HEK293T (cell line): ENCODE measurements at regions not wholly inside any gene's neighbourhood (a gene's known extent, or its start where the extent isn't known, plus 50 kb on each side); places are given as distances from the start of the nearest gene placed in this dataset.

ENCODE experiments used
- CTCF ChIA-PET: fragments of 350-600 bp; formaldehyde crosslinking; extraction: SDS; loops from one replicate; lab custom pipeline; 2021; ENCODE audit warnings: antibody characterized with exemption, inconsistent platforms; lab: Yijun Ruan, JAX
- POLR2A ChIA-PET: fragments of 350-600 bp; formaldehyde crosslinking; extraction: SDS; loops from one replicate; lab custom pipeline; 2020; ENCODE audit warnings: antibody characterized with exemption, inconsistent platforms; lab: Yijun Ruan, JAX
- DNase-seq: peaks from one replicate; pipeline ENCODE4 v3.0.0; 2012; ENCODE audit warnings: mixed read lengths; ENCODE audit errors: extremely low spot score
- ARNT ChIP-seq: fragments of 450-650 bp; IDR thresholded peaks from 2 replicates; pipeline ENCODE4 v1.6.1; 2017; ENCODE audit warnings: mild to moderate bottlenecking
- BHLHE40 ChIP-seq: fragments of 450-650 bp; IDR thresholded peaks from 2 replicates; pipeline ENCODE4 v1.6.1; 2016; ENCODE audit warnings: mild to moderate bottlenecking, moderate library complexity, borderline replicate concordance
- CTBP1 ChIP-seq: fragments of 450-650 bp; IDR thresholded peaks from 2 replicates; pipeline ENCODE4 v1.6.1; 2016; ENCODE audit warnings: borderline replicate concordance
- ELF4 ChIP-seq: fragments of 450-650 bp; IDR thresholded peaks from 2 replicates; pipeline ENCODE4 v1.6.1; 2017; ENCODE audit warnings: antibody characterized with exemption
- FOXA1 ChIP-seq: fragments of 450-650 bp; IDR thresholded peaks from 2 replicates; pipeline ENCODE4 v1.6.1; 2016; ENCODE audit warnings: mild to moderate bottlenecking
- FOXK2 ChIP-seq: fragments of 450-650 bp; IDR thresholded peaks from 2 replicates; pipeline ENCODE4 v1.6.1; 2016; ENCODE audit warnings: mild to moderate bottlenecking
- FOXM1 ChIP-seq: fragments of 450-650 bp; IDR thresholded peaks from 2 replicates; pipeline ENCODE4 v1.6.1; 2017; ENCODE audit warnings: mild to moderate bottlenecking, borderline replicate concordance
- HDGF ChIP-seq: fragments of 450-650 bp; IDR thresholded peaks from 2 replicates; pipeline ENCODE4 v1.6.1; 2017; ENCODE audit warnings: antibody characterized with exemption, borderline replicate concordance
- L3MBTL2 ChIP-seq: fragments of 450-650 bp; conservative IDR thresholded peaks from 2 replicates; pipeline ENCODE4 v1.6.1; 2016; ENCODE audit warnings: mild to moderate bottlenecking
- LEF1 ChIP-seq: fragments of 450-650 bp; IDR thresholded peaks from 2 replicates; pipeline ENCODE4 v1.6.1; 2017; ENCODE audit warnings: mild to moderate bottlenecking, borderline replicate concordance
- NFRKB ChIP-seq: fragments of 450-650 bp; IDR thresholded peaks from 2 replicates; pipeline ENCODE4 v1.6.1; 2016; ENCODE audit warnings: mild to moderate bottlenecking, moderate library complexity
- PKNOX1 ChIP-seq: fragments of 450-650 bp; IDR thresholded peaks from 2 replicates; pipeline ENCODE4 v1.6.1; 2016
- SP1 ChIP-seq: fragments of 450-650 bp; IDR thresholded peaks from 2 replicates; pipeline ENCODE4 v1.6.1; 2017
- SUZ12 ChIP-seq: fragments of 450-650 bp; IDR thresholded peaks from 2 replicates; pipeline ENCODE4 v1.6.1; 2016; ENCODE audit warnings: mild to moderate bottlenecking
- TARDBP ChIP-seq: fragments of 450-650 bp; IDR thresholded peaks from 2 replicates; pipeline ENCODE4 v1.6.1; 2016
- ZNF384 ChIP-seq: fragments of 450-650 bp; IDR thresholded peaks from 2 replicates; pipeline ENCODE4 v1.6.1; 2016

- TF ChIP-seq ZNF384 (no peak), TARDBP (no peak), FOXK2 (no peak), FOXM1 (no peak), FOXA1 (no peak), SUZ12 (no peak), ARNT (no peak), PKNOX1 (no peak), HDGF (no peak), L3MBTL2 (no peak), SP1 (no peak), ELF4 (no peak)
- DNase-seq: no peak
- POLR2A ChIA-PET: no interaction called here
- CTCF ChIA-PET: no interaction called here
These were observed 66.9 kb upstream of the SELENOP start for GRCh38 chr5:42878550-42878949.

- ChIA-PET CTCF (no interaction called here), POLR2A (no interaction called here)
- TF ChIP-seq FOXM1: no peak
- no peak for TF ChIP-seq NFRKB
- no peak for TF ChIP-seq TARDBP
- TF ChIP-seq HDGF: no peak
- TF ChIP-seq CTBP1: no peak
- no peak for TF ChIP-seq PKNOX1
- no peak for TF ChIP-seq ARNT
- no peak for TF ChIP-seq ELF4
- no peak for TF ChIP-seq L3MBTL2
- TF ChIP-seq SP1: no peak
- TF ChIP-seq FOXK2: no peak
- TF ChIP-seq SUZ12: no peak
- TF ChIP-seq LEF1: no peak
- TF ChIP-seq BHLHE40: no peak
- DNase-seq: no peak
These were observed 66.3 kb upstream of the SELENOP start for GRCh38 chr5:42878041-42878440.

GRCh38 chr5:42877431-42877830, 65.7 kb upstream of the SELENOP start:
- ChIA-PET CTCF (no interaction called here), POLR2A (no interaction called here)

GRCh38 chr5:42876375-42876844, 64.7 kb upstream of the SELENOP start:
- ChIA-PET POLR2A (no interaction called here), CTCF (no interaction called here)
- TF ChIP-seq SUZ12: no peak
- no peak for TF ChIP-seq L3MBTL2
- TF ChIP-seq ELF4: no peak
- no peak for TF ChIP-seq FOXK2
- no peak for TF ChIP-seq SP1
- TF ChIP-seq LEF1: no peak
- no peak for TF ChIP-seq BHLHE40
- no peak for TF ChIP-seq FOXA1
- no peak for TF ChIP-seq TARDBP
- TF ChIP-seq HDGF: no peak
- no peak for TF ChIP-seq PKNOX1
- no peak for TF ChIP-seq ZNF384
- no peak for TF ChIP-seq NFRKB
- DNase-seq: no peak

More at GRCh38 chr5:42877431-42877830, 65.7 kb upstream of the SELENOP start:
- DNase-seq: no peak
- TF ChIP-seq CTBP1 (no peak), FOXK2 (no peak), ZNF384 (no peak), NFRKB (no peak), PKNOX1 (no peak), TARDBP (no peak), BHLHE40 (no peak), SUZ12 (no peak), L3MBTL2 (no peak)

- TF ChIP-seq TARDBP (no peak), BHLHE40 (no peak), ELF4 (no peak), LEF1 (no peak), CTBP1 (no peak), SP1 (no peak), ARNT (no peak), SUZ12 (no peak), FOXA1 (no peak), NFRKB (no peak), L3MBTL2 (no peak), FOXM1 (no peak), ZNF384 (no peak), HDGF (no peak), FOXK2 (no peak), PKNOX1 (no peak)
- no peak for DNase-seq
- ChIA-PET POLR2A (no interaction called here), CTCF (no interaction called here)
These were observed 64.2 kb upstream of the SELENOP start for GRCh38 chr5:42875785-42876374.
